Loucy (cell line): ENCODE measurements at regions not wholly inside any gene's neighbourhood (a gene's known extent, or its start where the extent isn't known, plus 50 kb on each side); places are given as distances from the start of the nearest gene placed in this dataset.

ENCODE experiments used
- CTCF ChIP-seq: fragments of 200-600 bp; sonication (generic); conservative IDR thresholded peaks from 2 replicates; pipeline ENCODE4 v1.5.1; 2014; ENCODE audit warnings: mild to moderate bottlenecking, antibody characterized with exemption, low read length
- EZH2phosphoT487 ChIP-seq: fragments of 200-600 bp; IDR thresholded peaks from 2 replicates; pipeline ENCODE4 v1.6.1; 2018; ENCODE audit warnings: antibody characterized with exemption, mild to moderate bottlenecking, moderate library complexity, borderline replicate concordance

DNA sequence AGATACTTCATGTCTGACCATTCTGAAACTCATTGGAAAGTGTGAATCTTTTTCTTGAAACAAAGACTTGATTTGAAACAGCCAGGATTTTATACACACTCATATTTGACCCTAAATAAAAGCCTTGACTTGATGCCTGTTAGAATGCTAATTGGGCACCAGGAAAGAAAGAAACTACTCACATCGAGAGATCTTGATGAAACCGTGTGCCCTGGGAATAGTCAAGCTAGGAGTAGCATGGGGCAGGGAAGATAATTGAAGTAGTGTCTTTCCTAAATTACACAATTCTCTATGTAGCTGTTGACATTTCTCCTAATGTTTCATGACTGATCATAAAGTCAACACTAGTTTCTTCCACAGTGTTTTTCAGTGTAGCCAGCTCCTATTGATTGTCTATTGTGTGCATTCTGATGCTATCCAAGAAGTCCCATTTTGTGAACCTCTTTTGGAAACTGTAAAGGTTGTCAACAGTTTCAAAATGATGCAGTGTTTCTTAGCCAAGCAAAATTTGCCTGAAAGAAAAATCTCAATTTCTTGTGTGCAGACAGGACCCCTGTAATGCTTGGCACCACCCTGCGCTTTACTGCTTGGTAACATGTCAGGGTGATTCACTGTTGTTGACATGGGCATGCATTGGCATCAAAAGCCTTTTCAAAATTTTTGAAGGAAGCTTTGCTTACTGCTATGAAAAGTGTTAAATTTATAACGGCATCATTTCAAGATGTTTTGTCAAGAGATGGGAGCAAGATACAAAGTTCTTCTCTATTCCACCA is 52.5 kb upstream of the OTOL1 start:
- TF ChIP-seq CTCF (no peak), EZH2phosphoT487 (no peak)
